ENCODE measurements at regions not wholly inside any gene's neighbourhood (a gene's known extent, or its start where the extent isn't known, plus 50 kb on each side); places are given as distances from the start of the nearest gene placed in this dataset.

DNA sequence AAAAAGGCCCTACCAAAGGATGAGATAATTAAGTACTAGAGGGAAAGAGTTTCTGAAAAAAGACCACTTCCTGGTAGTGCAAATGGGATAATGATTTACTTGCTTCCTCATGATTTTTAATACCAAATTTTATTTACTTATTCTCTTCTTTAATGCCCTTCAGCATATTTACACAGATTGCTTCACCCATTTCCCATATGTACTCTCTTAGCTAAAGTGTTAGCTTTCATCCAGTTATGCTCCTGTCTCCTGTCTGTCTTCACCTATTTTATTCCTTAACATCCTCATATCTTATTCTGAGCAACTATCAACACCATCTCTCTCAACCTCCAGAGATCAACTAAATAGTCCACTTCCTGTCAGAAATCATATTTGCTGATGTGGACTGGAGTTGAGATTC, 183.2 kb upstream of the HS3ST1 start:
- TF ChIP-seq, protein P1, sequence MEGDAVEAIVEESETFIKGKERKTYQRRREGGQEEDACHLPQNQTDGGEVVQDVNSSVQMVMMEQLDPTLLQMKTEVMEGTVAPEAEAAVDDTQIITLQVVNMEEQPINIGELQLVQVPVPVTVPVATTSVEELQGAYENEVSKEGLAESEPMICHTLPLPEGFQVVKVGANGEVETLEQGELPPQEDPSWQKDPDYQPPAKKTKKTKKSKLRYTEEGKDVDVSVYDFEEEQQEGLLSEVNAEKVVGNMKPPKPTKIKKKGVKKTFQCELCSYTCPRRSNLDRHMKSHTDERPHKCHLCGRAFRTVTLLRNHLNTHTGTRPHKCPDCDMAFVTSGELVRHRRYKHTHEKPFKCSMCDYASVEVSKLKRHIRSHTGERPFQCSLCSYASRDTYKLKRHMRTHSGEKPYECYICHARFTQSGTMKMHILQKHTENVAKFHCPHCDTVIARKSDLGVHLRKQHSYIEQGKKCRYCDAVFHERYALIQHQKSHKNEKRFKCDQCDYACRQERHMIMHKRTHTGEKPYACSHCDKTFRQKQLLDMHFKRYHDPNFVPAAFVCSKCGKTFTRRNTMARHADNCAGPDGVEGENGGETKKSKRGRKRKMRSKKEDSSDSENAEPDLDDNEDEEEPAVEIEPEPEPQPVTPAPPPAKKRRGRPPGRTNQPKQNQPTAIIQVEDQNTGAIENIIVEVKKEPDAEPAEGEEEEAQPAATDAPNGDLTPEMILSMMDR (IDR thresholded peaks at IDR 0.05): no peak
- TF ChIP-seq POLR2A (IDR thresholded peaks at IDR 0.05) (no peak), POLR2AphosphoS5 (IDR thresholded peaks at IDR 0.05) (no peak)

All from transverse colon (tissue), 4 donors.